Parathyroid adenoma (tissue), 2 donors: ENCODE measurements at regions not wholly inside any gene's neighbourhood (a gene's known extent, or its start where the extent isn't known, plus 50 kb on each side); places are given as distances from the start of the nearest gene placed in this dataset.

Experiments used
- H2AFZ ChIP-seq: fragments of 300-600 bp; sonication (generic); one replicate; pipeline ENCODE4 v1.7.0; 2017; ENCODE audit warnings: antibody characterized with exemption, mild to moderate bottlenecking
- H3K27ac ChIP-seq: fragments of 300-600 bp; sonication (generic); one replicate; pipeline ENCODE4 v1.7.0; 2017
- H3K27me3 ChIP-seq: fragments of 300-600 bp; sonication (generic); one replicate; pipeline ENCODE4 v1.7.0; 2017; ENCODE audit warnings: low read length; ENCODE audit not compliant: control insufficient read depth, insufficient read depth
- H3K36me3 ChIP-seq: fragments of 300-600 bp; sonication (generic); one replicate; pipeline ENCODE4 v1.7.0; 2017; ENCODE audit warnings: low read length; ENCODE audit not compliant: control insufficient read depth, insufficient read depth
- H3K4me1 ChIP-seq: fragments of 300-600 bp; sonication (generic); one replicate; pipeline ENCODE4 v1.7.0; 2017; ENCODE audit warnings: control low read depth
- H3K4me2 ChIP-seq: fragments of 300-600 bp; sonication (generic); one replicate; pipeline ENCODE4 v1.7.0; 2017; ENCODE audit warnings: low read length
- H3K4me3 ChIP-seq: fragments of 300-600 bp; sonication (generic); one replicate; pipeline ENCODE4 v1.7.0; 2017; ENCODE audit warnings: low read depth, low read length
- H3K79me2 ChIP-seq: fragments of 300-600 bp; sonication (generic); one replicate; pipeline ENCODE4 v1.7.0; 2017; ENCODE audit warnings: control low read depth
- H3K9ac ChIP-seq: fragments of 300-600 bp; sonication (generic); one replicate; pipeline ENCODE4 v1.7.0; 2017; ENCODE audit warnings: mild to moderate bottlenecking
- H3K9me3 ChIP-seq: fragments of 300-600 bp; sonication (generic); one replicate; pipeline ENCODE4 v1.7.0; 2017; ENCODE audit warnings: low read length; ENCODE audit not compliant: control insufficient read depth
- CTCF ChIP-seq: fragments of 300-600 bp; sonication (generic); IDR thresholded peaks from one replicate; pipeline ENCODE4 v1.7.0; 2017; ENCODE audit warnings: antibody characterized with exemption, mild to moderate bottlenecking
- donor health status: primary hyperparathyroidism.

GRCh38 chr14:37650356-37651037 is 55.1 kb downstream of the TTC6 start:
- no peaks in the 10 kb centered on the region for H3K9me3 ChIP-seq
- H3K4me3 ChIP-seq = no peak overlapping the region
- no peaks in the 10 kb centered on the region for H3K4me1 ChIP-seq
- no peak overlapping the region for H2AFZ ChIP-seq
- H3K9ac ChIP-seq = no peak overlapping the region
- no peaks in the 10 kb centered on the region for H3K27me3 ChIP-seq
- no peak overlapping the region for H3K27ac ChIP-seq
- no peaks in the 10 kb centered on the region for H3K36me3 ChIP-seq
- TF ChIP-seq CTCF = no peak
- H3K4me2 ChIP-seq = no peak overlapping the region
- no peaks in the 10 kb centered on the region for H3K79me2 ChIP-seq

GRCh38 chr14:37652042-37652441 is 56.6 kb downstream of the TTC6 start:
- no peak for TF ChIP-seq CTCF
- Histone ChIP-seq H3K27ac (no peak overlapping the region), H3K4me1 (no peaks in the 10 kb centered on the region), H2AFZ (no peak overlapping the region), H3K9me3 (no peaks in the 10 kb centered on the region), H3K27me3 (no peaks in the 10 kb centered on the region), H3K4me3 (no peak overlapping the region), H3K9ac (no peak overlapping the region), H3K79me2 (no peaks in the 10 kb centered on the region), H3K4me2 (no peak overlapping the region), H3K36me3 (no peaks in the 10 kb centered on the region)

- H3K27ac ChIP-seq = no peak overlapping the region
- no peaks in the 10 kb centered on the region for H3K79me2 ChIP-seq
- no peak for TF ChIP-seq CTCF
- H3K4me1 ChIP-seq = no peaks in the 10 kb centered on the region
- H2AFZ ChIP-seq = no peak overlapping the region
- no peaks in the 10 kb centered on the region for H3K27me3 ChIP-seq
- H3K4me2 ChIP-seq = no peak overlapping the region
- H3K36me3 ChIP-seq = no peaks in the 10 kb centered on the region
- no peak overlapping the region for H3K9ac ChIP-seq
- no peaks in the 10 kb centered on the region for H3K9me3 ChIP-seq
- H3K4me3 ChIP-seq = no peak overlapping the region
Observed at GRCh38 chr14:37655418-37655817, 60.0 kb downstream of the TTC6 start.

- Histone ChIP-seq H3K79me2 (no peaks in the 10 kb centered on the region), H3K36me3 (no peaks in the 10 kb centered on the region), H3K27me3 (no peaks in the 10 kb centered on the region), H3K9me3 (no peaks in the 10 kb centered on the region), H3K27ac (no peak overlapping the region), H3K4me1 (no peaks in the 10 kb centered on the region), H3K4me2 (no peak overlapping the region), H3K4me3 (no peak overlapping the region), H2AFZ (no peak overlapping the region), H3K9ac (no peak overlapping the region)
- TF ChIP-seq CTCF = no peak
Observed at GRCh38 chr14:37658156-37658555, 62.7 kb downstream of the TTC6 start.

- H2AFZ ChIP-seq = no peak overlapping the region
- no peaks in the 10 kb centered on the region for H3K27me3 ChIP-seq
- H3K9me3 ChIP-seq = peaks cover 3% of the 10 kb centered on the region
- no peak overlapping the region for H3K4me2 ChIP-seq
- no peaks in the 10 kb centered on the region for H3K79me2 ChIP-seq
- TF ChIP-seq CTCF = no peak
- H3K36me3 ChIP-seq = no peaks in the 10 kb centered on the region
- H3K9ac ChIP-seq = no peak overlapping the region
- no peaks in the 10 kb centered on the region for H3K4me1 ChIP-seq
- H3K27ac ChIP-seq = no peak overlapping the region
- no peak overlapping the region for H3K4me3 ChIP-seq
Observed at GRCh38 chr14:37663498-37663897, 68.1 kb downstream of the TTC6 start.
